Uterus (tissue), 2 donors: ENCODE measurements at regions not wholly inside any gene's neighbourhood (a gene's known extent, or its start where the extent isn't known, plus 50 kb on each side); places are given as distances from the start of the nearest gene placed in this dataset.

ENCODE experiments used
- POLR2A ChIP-seq, 2 donors: fragments of 450-650 bp; IDR thresholded peaks; one replicate each; pipeline ENCODE4 v1.6.1; 2016; ENCODE audit warnings: antibody characterized with exemption in 2 of 2, mild to moderate bottlenecking in 1 of 2, moderate library complexity in 1 of 2
- TF ChIP-seq, protein P1 (sequence below), 4 experiments: fragments of 200-600 bp in 2 of 4; fragments of 450-650 bp in 2 of 4; sonication (generic) in 2 of 4; IDR thresholded peaks; one replicate each; pipeline ENCODE4 v1.5.1; 2016 to 2019; ENCODE audit warnings: antibody characterized with exemption in 4 of 4, mild to moderate bottlenecking in 2 of 4, moderate library complexity in 1 of 4

DNA sequence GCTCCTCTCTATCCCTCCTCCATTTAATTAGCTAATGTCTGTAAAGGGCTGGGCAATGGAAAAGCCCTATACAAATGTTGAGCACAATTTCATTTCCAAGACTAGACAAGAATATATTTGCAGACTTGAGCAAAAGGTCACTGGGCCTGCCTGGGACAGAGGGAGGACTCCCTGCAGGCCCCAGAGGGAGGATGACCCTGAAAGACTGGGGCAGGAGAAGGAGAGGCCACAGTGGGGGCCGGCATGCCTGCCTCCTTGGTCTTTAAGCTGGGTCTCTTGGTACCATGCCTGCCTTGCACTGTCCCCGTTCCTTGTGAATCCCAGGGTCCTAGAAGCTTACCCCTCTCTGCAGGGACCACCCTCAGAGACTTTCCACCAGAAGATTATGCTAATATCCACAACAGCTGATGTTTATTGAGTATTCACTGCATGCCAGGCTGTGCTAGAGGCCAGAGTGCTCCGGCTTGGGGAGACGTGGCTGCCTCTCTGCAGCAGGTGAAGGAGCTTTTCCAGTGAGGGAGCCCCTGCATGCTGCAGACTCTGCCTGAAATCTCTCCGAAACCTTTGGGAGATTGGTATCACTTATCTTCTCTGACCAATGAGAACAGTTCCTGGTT is 72.7 kb upstream of the HSPA9 start:
- TF ChIP-seq POLR2A (IDR thresholded peaks at IDR 0.05), result no peak
- TF ChIP-seq, protein P1, sequence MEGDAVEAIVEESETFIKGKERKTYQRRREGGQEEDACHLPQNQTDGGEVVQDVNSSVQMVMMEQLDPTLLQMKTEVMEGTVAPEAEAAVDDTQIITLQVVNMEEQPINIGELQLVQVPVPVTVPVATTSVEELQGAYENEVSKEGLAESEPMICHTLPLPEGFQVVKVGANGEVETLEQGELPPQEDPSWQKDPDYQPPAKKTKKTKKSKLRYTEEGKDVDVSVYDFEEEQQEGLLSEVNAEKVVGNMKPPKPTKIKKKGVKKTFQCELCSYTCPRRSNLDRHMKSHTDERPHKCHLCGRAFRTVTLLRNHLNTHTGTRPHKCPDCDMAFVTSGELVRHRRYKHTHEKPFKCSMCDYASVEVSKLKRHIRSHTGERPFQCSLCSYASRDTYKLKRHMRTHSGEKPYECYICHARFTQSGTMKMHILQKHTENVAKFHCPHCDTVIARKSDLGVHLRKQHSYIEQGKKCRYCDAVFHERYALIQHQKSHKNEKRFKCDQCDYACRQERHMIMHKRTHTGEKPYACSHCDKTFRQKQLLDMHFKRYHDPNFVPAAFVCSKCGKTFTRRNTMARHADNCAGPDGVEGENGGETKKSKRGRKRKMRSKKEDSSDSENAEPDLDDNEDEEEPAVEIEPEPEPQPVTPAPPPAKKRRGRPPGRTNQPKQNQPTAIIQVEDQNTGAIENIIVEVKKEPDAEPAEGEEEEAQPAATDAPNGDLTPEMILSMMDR (IDR thresholded peaks at IDR 0.05), result no peak
